ENCODE measurements at regions not wholly inside any gene's neighbourhood (a gene's known extent, or its start where the extent isn't known, plus 50 kb on each side); places are given as distances from the start of the nearest gene placed in this dataset.

- TF ChIP-seq CTCF (conservative IDR thresholded peaks at IDR 0.05): no peak
- no peak overlapping the region for H3K27ac ChIP-seq
These were observed 674.5 kb downstream of the BRD1 start for GRCh38 chr22:49152939-49153770.

- TF ChIP-seq CTCF (conservative IDR thresholded peaks at IDR 0.05): no peak
- no peak overlapping the region for H3K27ac ChIP-seq
These were observed 675.3 kb downstream of the BRD1 start for GRCh38 chr22:49152127-49152938.

GRCh38 chr22:49151256-49152126 is 676.2 kb downstream of the BRD1 start:
- H3K27ac ChIP-seq: no peak overlapping the region
- no peak for TF ChIP-seq CTCF (conservative IDR thresholded peaks at IDR 0.05)

GRCh38 chr22:49150801-49151221 is 676.9 kb downstream of the BRD1 start:
- no peak overlapping the region for H3K27ac ChIP-seq
- TF ChIP-seq CTCF (conservative IDR thresholded peaks at IDR 0.05): no peak

GRCh38 chr22:49149721-49150608 is 677.7 kb downstream of the BRD1 start:
- H3K27ac ChIP-seq: no peak overlapping the region
- TF ChIP-seq CTCF (conservative IDR thresholded peaks at IDR 0.05): no peak

- no peak overlapping the region for H3K27ac ChIP-seq
- TF ChIP-seq CTCF (conservative IDR thresholded peaks at IDR 0.05): no peak
These were observed 678.7 kb downstream of the BRD1 start for GRCh38 chr22:49148895-49149418.

Data from VCaP (cell line).